MCF 10A (cell line): ENCODE measurements at regions not wholly inside any gene's neighbourhood (a gene's known extent, or its start where the extent isn't known, plus 50 kb on each side); places are given as distances from the start of the nearest gene placed in this dataset.

Experiments
- BruUV-seq: library from RNA; stranded (reverse); fragments of 400-500 nt; replicated peaks from 2 replicates; lab custom pipeline; 2021; lab: Mats Ljungman, UMichigan
- CTCF ChIA-PET: fragments of 300-600 bp; sonication (Branson Sonifier 250); formaldehyde crosslinking; extraction: SDS; loops from one replicate; lab custom pipeline; 2021; ENCODE audit warnings: antibody characterized with exemption, inconsistent platforms; lab: Yijun Ruan, JAX
- POLR2A ChIA-PET: fragments of 300-600, 350-650 bp; sonication (Branson Sonifier 250); formaldehyde crosslinking; extraction: SDS; loops from one replicate; lab custom pipeline; 2020; ENCODE audit warnings: antibody characterized with exemption, inconsistent platforms; lab: Yijun Ruan, JAX
- DNase-seq: peaks from one replicate; pipeline ENCODE4 v3.0.0-alpha.2; 2018; ENCODE audit not compliant: unreplicated experiment
- H3K27ac Mint-ChIP-seq: one replicate; pipeline ENCODE4 v1.8.0; 2022; ENCODE audit warnings: mild to moderate bottlenecking, low read depth, mixed read lengths; ENCODE audit not compliant: unreplicated experiment
- H3K27me3 Mint-ChIP-seq: one replicate; pipeline ENCODE4 v1.8.0; 2022; ENCODE audit warnings: mixed read lengths; ENCODE audit not compliant: insufficient read depth, unreplicated experiment
- H3K36me3 Mint-ChIP-seq: one replicate; pipeline ENCODE4 v1.8.0; 2022; ENCODE audit warnings: mild to moderate bottlenecking, moderate library complexity, mixed read lengths; ENCODE audit not compliant: insufficient read depth, unreplicated experiment
- H3K4me1 Mint-ChIP-seq: one replicate; pipeline ENCODE4 v1.8.0; 2022; ENCODE audit warnings: mixed read lengths; ENCODE audit not compliant: insufficient read depth, unreplicated experiment
- H3K4me3 Mint-ChIP-seq: one replicate; pipeline ENCODE4 v1.8.0; 2022; ENCODE audit warnings: mild to moderate bottlenecking, moderate library complexity, mixed read lengths; ENCODE audit not compliant: unreplicated experiment
- H3K9me3 Mint-ChIP-seq: one replicate; pipeline ENCODE4 v1.8.0; 2022; ENCODE audit warnings: mixed read lengths; ENCODE audit not compliant: unreplicated experiment
- CTCF ChIP-seq: fragments of 200-600 bp; IDR thresholded peaks from one replicate; pipeline ENCODE4 v1.8.0; 2022; ENCODE audit warnings: antibody characterized with exemption, mild to moderate bottlenecking; ENCODE audit not compliant: unreplicated experiment
- intact Hi-C: fragments of 100-400 bp; cut with micrococcal nuclease; formaldehyde crosslinking; loops from 2 replicates; pipeline ENCODE4 v1.14.1; 2022

- BruUV-seq = no TSS peak
- H3K27ac Mint-ChIP-seq = no peak overlapping the region
- POLR2A ChIA-PET = no interaction called here
- H3K27me3 Mint-ChIP-seq = peaks cover 27% of the 10 kb centered on the region
- DNase-seq = no peak
- peaks cover 6% of the 10 kb centered on the region for H3K4me1 Mint-ChIP-seq
- intact Hi-C loops = loop anchor here (1.0 kb wide), 1 partner anchor 595 kb away; no protein-coding TSS in a partner anchor
- H3K36me3 Mint-ChIP-seq = no peaks in the 10 kb centered on the region
- CTCF ChIA-PET = interaction anchor here (0.5 to 9.7 kb wide), 10 partner anchors 55 to 595 kb away, joined by 3 to 93 read pairs (median 4); no protein-coding TSS in a partner anchor
- no peaks in the 10 kb centered on the region for H3K9me3 Mint-ChIP-seq
- TF ChIP-seq CTCF = no peak
- no peak overlapping the region for H3K4me3 Mint-ChIP-seq
Measured at GRCh38 chr7:25854059-25854458, 297.9 kb upstream of the NFE2L3 start.

- peak; percentile 53 for TF ChIP-seq CTCF
- POLR2A ChIA-PET = interaction anchor here (0.6 kb wide), 1 partner anchor 603 kb away, joined by 3 read pairs; no protein-coding TSS in a partner anchor
- H3K27ac Mint-ChIP-seq = no peak overlapping the region
Measured at GRCh38 chr7:25854608-25855497, 297.1 kb upstream of the NFE2L3 start.

GRCh38 chr7:25855854-25856782 is 295.9 kb upstream of the NFE2L3 start:
- no TSS peak for BruUV-seq
- CTCF ChIA-PET = interaction anchor here (0.6 to 1.4 kb wide), 14 partner anchors 9 to 821 kb away, joined by 3 to 6 read pairs (median 3); no protein-coding TSS in a partner anchor
- peaks cover 6% of the 10 kb centered on the region for H3K4me1 Mint-ChIP-seq

More at GRCh38 chr7:25854608-25855497, 297.1 kb upstream of the NFE2L3 start:
- Mint-ChIP-seq H3K4me1 (peaks cover 6% of the 10 kb centered on the region), H3K9me3 (no peaks in the 10 kb centered on the region), H3K36me3 (no peaks in the 10 kb centered on the region), H3K27me3 (peaks cover 27% of the 10 kb centered on the region), H3K4me3 (no peak overlapping the region)
- CTCF ChIA-PET = interaction anchor here (0.8 to 9.7 kb wide), 8 partner anchors 55 to 595 kb away, joined by 3 to 93 read pairs (median 4); no protein-coding TSS in a partner anchor
- intact Hi-C loops = loop anchor here (1.0 kb wide), 1 partner anchor 596 kb away; no protein-coding TSS in a partner anchor
- peak; percentile 60 for DNase-seq
- no TSS peak for BruUV-seq

More at GRCh38 chr7:25855854-25856782, 295.9 kb upstream of the NFE2L3 start:
- intact Hi-C loops = no loop called here
- H3K9me3 Mint-ChIP-seq = no peaks in the 10 kb centered on the region
- DNase-seq = no peak
- H3K27ac Mint-ChIP-seq = no peak overlapping the region
- H3K27me3 Mint-ChIP-seq = peaks cover 27% of the 10 kb centered on the region
- no peak overlapping the region for H3K4me3 Mint-ChIP-seq
- TF ChIP-seq CTCF = no peak
- POLR2A ChIA-PET = interaction anchor here (0.7 to 1.0 kb wide), 2 partner anchors 133 to 428 kb away, joined by 3 to 4 read pairs; no protein-coding TSS in a partner anchor
- H3K36me3 Mint-ChIP-seq = no peaks in the 10 kb centered on the region
